Endothelial cell of umbilical vein (primary cell): ENCODE measurements at regions not wholly inside any gene's neighbourhood (a gene's known extent, or its start where the extent isn't known, plus 50 kb on each side); places are given as distances from the start of the nearest gene placed in this dataset.

Source experiments
- BruUV-seq: library from RNA; stranded (reverse); fragments of 400-500 nt; replicated peaks from 2 replicates; lab custom pipeline; 2021; lab: Mats Ljungman, UMichigan
- CTCF ChIA-PET: fragments of 300-600, 350-600 bp; sonication (Branson Sonifier 250); formaldehyde crosslinking; loops from one replicate; lab custom pipeline; 2021; ENCODE audit warnings: antibody characterized with exemption, inconsistent platforms; lab: Charles Lee
- POLR2A ChIA-PET: fragments of 300-600, 350-600 bp; sonication (Branson Sonifier 250); formaldehyde crosslinking; loops from one replicate; lab custom pipeline; 2021; ENCODE audit warnings: antibody characterized with exemption, inconsistent platforms; lab: Charles Lee
- DNase-seq: peaks from one replicate; pipeline ENCODE4 v3.0.0-alpha.2; 2011; ENCODE audit warnings: low read depth, low spot score
- FAIRE-seq: peaks from 2 replicates; lab custom pipeline; 2011; peaks lifted over from hg19 to GRCh38; lab: Jason Lieb, UNC
- H2AFZ ChIP-seq: 2 replicates; pipeline ENCODE4 v1.6.0; 2012; ENCODE audit warnings: low read depth, low read length, control low read depth, inconsistent platforms
- H3K27ac ChIP-seq: 2 replicates; pipeline ENCODE4 v1.5.1; 2011; ENCODE audit warnings: low read depth, mild to moderate bottlenecking, control low read depth, low read length, moderate library complexity; ENCODE audit not compliant: insufficient read depth
- H3K27me3 ChIP-seq, 2 experiments: 2 replicates each; pipeline versions ENCODE4 v1.6.0 to v1.6.1; 2011; ENCODE audit warnings: low read length in 2 of 2, mixed read lengths in 1 of 2; ENCODE audit not compliant: control insufficient read depth in 2 of 2, insufficient read depth in 2 of 2
- H3K36me3 ChIP-seq, 2 experiments: 2 replicates in 1 of 2; 3 replicates in 1 of 2; pipeline ENCODE4 v1.5.1; 2011; ENCODE audit warnings: low read length in 2 of 2, mild to moderate bottlenecking in 1 of 2, moderate library complexity in 1 of 2; ENCODE audit not compliant: control insufficient read depth in 2 of 2, insufficient read depth in 2 of 2; ENCODE audit errors: extremely low read depth in 1 of 2
- H3K4me1 ChIP-seq: 3 replicates; pipeline ENCODE4 v1.5.1; 2011; ENCODE audit warnings: mild to moderate bottlenecking, low read length; ENCODE audit not compliant: control insufficient read depth, insufficient read depth; ENCODE audit errors: extremely low read depth
- H3K4me2 ChIP-seq: 2 replicates; pipeline ENCODE4 v1.6.1; 2011; ENCODE audit warnings: low read length, control low read depth, mixed read lengths; ENCODE audit not compliant: insufficient read depth
- H3K4me3 ChIP-seq, 3 experiments: fragments of 200-600 bp in 1 of 3; sonication (generic), shearing (Covaris generic) in 1 of 3; replicated peaks in 1 of 3; 2 replicates each; pipeline ENCODE4 v1.5.1; 2011 to 2016; ENCODE audit warnings: control low read depth in 3 of 3, low read length in 3 of 3, mild to moderate bottlenecking in 2 of 3, inconsistent platforms in 1 of 3, low read depth in 1 of 3, moderate library complexity in 1 of 3; ENCODE audit not compliant: insufficient read depth in 1 of 3
- H3K79me2 ChIP-seq: 2 replicates; pipeline ENCODE4 v1.6.0; 2012; ENCODE audit warnings: low read length, inconsistent platforms; ENCODE audit not compliant: control insufficient read depth, insufficient read depth
- H3K9ac ChIP-seq: replicated peaks from 2 replicates; pipeline ENCODE3; 2011; ENCODE audit warnings: low read length, control low read depth; ENCODE audit not compliant: insufficient read depth; ENCODE audit errors: extremely low read depth
- H3K9me1 ChIP-seq: replicated peaks from 3 replicates; pipeline ENCODE4 v1.6.0; 2011; ENCODE audit warnings: mild to moderate bottlenecking, low read length; ENCODE audit not compliant: control insufficient read depth, insufficient read depth; ENCODE audit errors: extremely low read depth
- H3K9me3 ChIP-seq: replicated peaks from 2 replicates; pipeline ENCODE4 v1.5.1; 2012; ENCODE audit warnings: low read length, inconsistent platforms; ENCODE audit not compliant: control insufficient read depth, insufficient read depth
- H4K20me1 ChIP-seq: replicated peaks from 2 replicates; pipeline ENCODE3; 2011; ENCODE audit warnings: mild to moderate bottlenecking, low read length; ENCODE audit not compliant: control insufficient read depth, insufficient read depth; ENCODE audit errors: extremely low read depth
- EZH2 ChIP-seq: IDR thresholded peaks from 2 replicates; pipeline ENCODE4 v1.6.1; 2012; ENCODE audit warnings: borderline replicate concordance, low read depth, mild to moderate bottlenecking, moderate library complexity, low read length, inconsistent platforms; ENCODE audit not compliant: severe bottlenecking
- FOS ChIP-seq: IDR thresholded peaks from 2 replicates; pipeline ENCODE4 v1.6.1; 2011; ENCODE audit warnings: mild to moderate bottlenecking, low read length, moderate library complexity, borderline replicate concordance; ENCODE audit not compliant: insufficient read depth
- GATA2 ChIP-seq: IDR thresholded peaks from 2 replicates; pipeline ENCODE4 v1.7.0; 2011; ENCODE audit warnings: low read depth, mild to moderate bottlenecking, moderate library complexity, mixed read lengths, low read length; ENCODE audit not compliant: insufficient read length, insufficient read depth
- JUN ChIP-seq: IDR thresholded peaks from 2 replicates; pipeline ENCODE4 v1.6.1; 2011; ENCODE audit warnings: borderline replicate concordance, low read depth; ENCODE audit not compliant: insufficient read length, insufficient read depth
- MYC ChIP-seq: IDR thresholded peaks from one replicate; pipeline ENCODE4 v1.6.1; 2011; ENCODE audit warnings: mild to moderate bottlenecking, low read depth, low read length
- POLR2A ChIP-seq: IDR thresholded peaks from 2 replicates; pipeline ENCODE4 v1.6.1; 2012; ENCODE audit warnings: low read depth, mild to moderate bottlenecking, control low read depth, low read length
- POLR2AphosphoS5 ChIP-seq: IDR thresholded peaks from 2 replicates; pipeline ENCODE4 v1.6.1; 2012; ENCODE audit warnings: low read depth, mild to moderate bottlenecking, control low read depth, low read length, moderate library complexity; ENCODE audit not compliant: insufficient read depth
- dilution Hi-C: fragments of 300-500 bp; cut with MboI; formaldehyde crosslinking; loops from one replicate; pipeline ENCODE4 v1.15.0; 2019; ENCODE audit warnings: low sequenced_read_pairs; ENCODE audit not compliant: extremely low pct_ligation_motif_present
- intact Hi-C: fragments of 100-400 bp; cut with micrococcal nuclease; formaldehyde crosslinking; loops from one replicate; pipeline ENCODE4 v1.10.0; 2022
- TF ChIP-seq, protein P1 (sequence below), 2 donors: IDR thresholded peaks; 1 replicate in 1 of 2; 2 replicates in 1 of 2; pipeline ENCODE4 v1.5.1; 2011; ENCODE audit warnings: low read length in 2 of 2, mild to moderate bottlenecking in 2 of 2, moderate library complexity in 2 of 2, control low read depth in 1 of 2, inconsistent platforms in 1 of 2, low read depth in 1 of 2; ENCODE audit not compliant: insufficient read depth in 1 of 2; ENCODE audit errors: extremely low read depth in 1 of 2
- TF ChIP-seq, protein P2 (sequence below): IDR thresholded peaks from 2 replicates; pipeline ENCODE4 v1.6.1; 2011; ENCODE audit not compliant: insufficient read depth, insufficient read length

DNA sequence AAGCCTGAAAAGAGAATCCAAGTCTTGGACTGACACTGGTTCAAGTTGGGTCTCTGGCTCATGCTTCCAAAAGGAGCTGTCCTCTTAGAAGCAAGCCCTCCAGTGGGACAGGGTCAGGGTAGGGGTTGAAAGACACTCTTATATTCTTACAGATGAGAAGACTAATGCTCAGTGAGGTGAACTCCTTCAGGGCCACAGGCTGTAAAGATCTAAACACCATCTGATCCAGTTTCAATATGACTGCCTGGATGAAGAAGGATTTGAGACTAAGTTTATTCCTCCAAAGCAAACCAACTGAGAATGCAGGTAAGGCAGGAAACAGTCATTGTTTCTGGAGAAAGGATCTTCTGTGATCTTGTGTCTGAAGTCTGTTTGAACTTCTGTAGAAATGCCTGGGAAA is 99.0 kb upstream of the TAB2 start:
- FAIRE-seq: no peak

More for the DNA sequence above, 99.0 kb upstream of the TAB2 start:
- H3K9me1 ChIP-seq: no peaks in the 10 kb centered on the region
- ChIA-PET POLR2A (no interaction called here), CTCF (no interaction called here)
- no peak for TF ChIP-seq GATA2
- no peak for TF ChIP-seq MYC
- TF ChIP-seq POLR2A: no peak
- no peak for TF ChIP-seq POLR2AphosphoS5
- no peak for TF ChIP-seq EZH2
- no peak for TF ChIP-seq FOS
- TF ChIP-seq, protein P1, sequence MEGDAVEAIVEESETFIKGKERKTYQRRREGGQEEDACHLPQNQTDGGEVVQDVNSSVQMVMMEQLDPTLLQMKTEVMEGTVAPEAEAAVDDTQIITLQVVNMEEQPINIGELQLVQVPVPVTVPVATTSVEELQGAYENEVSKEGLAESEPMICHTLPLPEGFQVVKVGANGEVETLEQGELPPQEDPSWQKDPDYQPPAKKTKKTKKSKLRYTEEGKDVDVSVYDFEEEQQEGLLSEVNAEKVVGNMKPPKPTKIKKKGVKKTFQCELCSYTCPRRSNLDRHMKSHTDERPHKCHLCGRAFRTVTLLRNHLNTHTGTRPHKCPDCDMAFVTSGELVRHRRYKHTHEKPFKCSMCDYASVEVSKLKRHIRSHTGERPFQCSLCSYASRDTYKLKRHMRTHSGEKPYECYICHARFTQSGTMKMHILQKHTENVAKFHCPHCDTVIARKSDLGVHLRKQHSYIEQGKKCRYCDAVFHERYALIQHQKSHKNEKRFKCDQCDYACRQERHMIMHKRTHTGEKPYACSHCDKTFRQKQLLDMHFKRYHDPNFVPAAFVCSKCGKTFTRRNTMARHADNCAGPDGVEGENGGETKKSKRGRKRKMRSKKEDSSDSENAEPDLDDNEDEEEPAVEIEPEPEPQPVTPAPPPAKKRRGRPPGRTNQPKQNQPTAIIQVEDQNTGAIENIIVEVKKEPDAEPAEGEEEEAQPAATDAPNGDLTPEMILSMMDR (IDR thresholded peaks at IDR 0.05; ENCODE audit: extremely low read depth in 1 of 2, insufficient read depth in 1 of 2, low read depth in 1 of 2, low read length in 2 of 2): no peak
- TF ChIP-seq JUN: no peak
- TF ChIP-seq, protein P2, sequence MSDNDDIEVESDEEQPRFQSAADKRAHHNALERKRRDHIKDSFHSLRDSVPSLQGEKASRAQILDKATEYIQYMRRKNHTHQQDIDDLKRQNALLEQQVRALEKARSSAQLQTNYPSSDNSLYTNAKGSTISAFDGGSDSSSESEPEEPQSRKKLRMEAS: no peak
- no peak overlapping the region for H3K27ac ChIP-seq
- H3K4me2 ChIP-seq: no peak overlapping the region
- no TSS peak for BruUV-seq
- H3K79me2 ChIP-seq: no peaks in the 10 kb centered on the region
- no peaks in the 10 kb centered on the region for H3K9me3 ChIP-seq
- no peak overlapping the region for H2AFZ ChIP-seq
- no peak overlapping the region for H3K9ac ChIP-seq
- dilution Hi-C loops: no loop called here
- intact Hi-C loops: no loop called here
- peaks cover 2 to 4% of the 10 kb centered on the region in 2 experiments for H3K27me3 ChIP-seq
- no peaks in the 10 kb centered on the region for H3K4me1 ChIP-seq
- DNase-seq: no peak
- H3K4me3 ChIP-seq: no peak overlapping the region
- no peaks in the 10 kb centered on the region for H3K36me3 ChIP-seq
- H4K20me1 ChIP-seq: no peaks in the 10 kb centered on the region
